WTC11 (cell line): ENCODE measurements at regions not wholly inside any gene's neighbourhood (a gene's known extent, or its start where the extent isn't known, plus 50 kb on each side); places are given as distances from the start of the nearest gene placed in this dataset.

Source experiments
- ATF2 ChIP-seq: sonication (generic); formaldehyde crosslinking; IDR thresholded peaks from 2 replicates; pipeline ENCODE4 v1.8.1; 2022; ENCODE audit warnings: low read depth, missing genetic modification reagents, borderline replicate concordance
- FOXP1 ChIP-seq: sonication (generic); formaldehyde crosslinking; IDR thresholded peaks from 2 replicates; pipeline ENCODE4 v1.8.0; 2022; ENCODE audit warnings: missing genetic modification reagents, mild to moderate bottlenecking, moderate library complexity, borderline replicate concordance
- IRF1 ChIP-seq: sonication (generic); formaldehyde crosslinking; IDR thresholded peaks from 2 replicates; pipeline ENCODE4 v1.8.0; 2023; ENCODE audit warnings: missing genetic modification reagents
- MAX ChIP-seq: sonication (generic); formaldehyde crosslinking; IDR thresholded peaks from 2 replicates; pipeline ENCODE4 v1.8.0; 2022; ENCODE audit warnings: mild to moderate bottlenecking, missing genetic modification reagents
- RELA ChIP-seq: sonication (generic); formaldehyde crosslinking; IDR thresholded peaks from 2 replicates; pipeline ENCODE4 v1.8.1; 2022; ENCODE audit warnings: missing genetic modification reagents, mild to moderate bottlenecking, borderline replicate concordance
- TCF7 ChIP-seq: sonication (generic); formaldehyde crosslinking; IDR thresholded peaks from 2 replicates; pipeline ENCODE4 v1.8.0; 2022; ENCODE audit warnings: mild to moderate bottlenecking, low read depth, missing genetic modification reagents, moderate library complexity
- ZNF512 ChIP-seq: sonication (generic); formaldehyde crosslinking; IDR thresholded peaks from 2 replicates; pipeline ENCODE4 v1.8.1; 2022; ENCODE audit warnings: missing genetic modification reagents, borderline replicate concordance
- ZSCAN18 ChIP-seq: fragments of 250-450 bp; sonication (Bioruptor Pico); IDR thresholded peaks from 2 replicates; pipeline ENCODE4 v2.1.2; 2022; ENCODE audit warnings: mild to moderate bottlenecking, moderate library complexity
- TF ChIP-seq, protein P1 (sequence below): sonication (generic); formaldehyde crosslinking; IDR thresholded peaks from 2 replicates; pipeline ENCODE4 v1.8.1; 2022; ENCODE audit warnings: mild to moderate bottlenecking, moderate library complexity, missing genetic modification reagents
- TF ChIP-seq, protein P2 (sequence below): fragments of 200-600 bp; IDR thresholded peaks from 2 replicates; pipeline ENCODE4 v1.8.0; 2022; ENCODE audit warnings: antibody characterized with exemption

- TF ChIP-seq FOXP1 (CRISPR knock-in tag) (no peak), RELA (no peak), ZNF512 (no peak), TCF7 (CRISPR knock-in tag) (no peak), ZSCAN18 (CRISPR knock-in tag) (no peak), IRF1 (CRISPR knock-in tag) (no peak), ATF2 (no peak), MAX (CRISPR knock-in tag) (no peak)
- TF ChIP-seq, protein P1, sequence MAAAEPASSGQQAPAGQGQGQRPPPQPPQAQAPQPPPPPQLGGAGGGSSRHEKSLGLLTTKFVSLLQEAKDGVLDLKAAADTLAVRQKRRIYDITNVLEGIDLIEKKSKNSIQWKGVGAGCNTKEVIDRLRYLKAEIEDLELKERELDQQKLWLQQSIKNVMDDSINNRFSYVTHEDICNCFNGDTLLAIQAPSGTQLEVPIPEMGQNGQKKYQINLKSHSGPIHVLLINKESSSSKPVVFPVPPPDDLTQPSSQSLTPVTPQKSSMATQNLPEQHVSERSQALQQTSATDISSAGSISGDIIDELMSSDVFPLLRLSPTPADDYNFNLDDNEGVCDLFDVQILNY = no peak
- TF ChIP-seq, protein P2, sequence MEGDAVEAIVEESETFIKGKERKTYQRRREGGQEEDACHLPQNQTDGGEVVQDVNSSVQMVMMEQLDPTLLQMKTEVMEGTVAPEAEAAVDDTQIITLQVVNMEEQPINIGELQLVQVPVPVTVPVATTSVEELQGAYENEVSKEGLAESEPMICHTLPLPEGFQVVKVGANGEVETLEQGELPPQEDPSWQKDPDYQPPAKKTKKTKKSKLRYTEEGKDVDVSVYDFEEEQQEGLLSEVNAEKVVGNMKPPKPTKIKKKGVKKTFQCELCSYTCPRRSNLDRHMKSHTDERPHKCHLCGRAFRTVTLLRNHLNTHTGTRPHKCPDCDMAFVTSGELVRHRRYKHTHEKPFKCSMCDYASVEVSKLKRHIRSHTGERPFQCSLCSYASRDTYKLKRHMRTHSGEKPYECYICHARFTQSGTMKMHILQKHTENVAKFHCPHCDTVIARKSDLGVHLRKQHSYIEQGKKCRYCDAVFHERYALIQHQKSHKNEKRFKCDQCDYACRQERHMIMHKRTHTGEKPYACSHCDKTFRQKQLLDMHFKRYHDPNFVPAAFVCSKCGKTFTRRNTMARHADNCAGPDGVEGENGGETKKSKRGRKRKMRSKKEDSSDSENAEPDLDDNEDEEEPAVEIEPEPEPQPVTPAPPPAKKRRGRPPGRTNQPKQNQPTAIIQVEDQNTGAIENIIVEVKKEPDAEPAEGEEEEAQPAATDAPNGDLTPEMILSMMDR = no peak
Measured at GRCh38 chr6:9225441-9225871, 790.1 kb upstream of the SLC35B3 start.
